PC-3 (cell line): ENCODE measurements at regions not wholly inside any gene's neighbourhood (a gene's known extent, or its start where the extent isn't known, plus 50 kb on each side); places are given as distances from the start of the nearest gene placed in this dataset.

Experiments
- CTCF ChIP-seq: fragments of 300-600 bp; sonication (generic); conservative IDR thresholded peaks from 2 replicates; pipeline ENCODE4 v1.5.1; 2017; ENCODE audit warnings: antibody characterized with exemption, low read depth, mild to moderate bottlenecking, low read length
- EZH2 ChIP-seq: fragments of 300-600 bp; sonication (generic); IDR thresholded peaks from one replicate; pipeline ENCODE4 v1.6.1; 2017; ENCODE audit warnings: antibody characterized with exemption, mild to moderate bottlenecking, low read length; ENCODE audit not compliant: unreplicated experiment
- EZH2phosphoT487 ChIP-seq: fragments of 300-600 bp; sonication (generic); IDR thresholded peaks from 2 replicates; pipeline ENCODE4 v1.6.1; 2018; ENCODE audit warnings: mild to moderate bottlenecking, antibody characterized with exemption, low read length, borderline replicate concordance

- no peak for TF ChIP-seq CTCF
- no peak for TF ChIP-seq EZH2
- TF ChIP-seq EZH2phosphoT487: no peak
Measured at GRCh38 chr21:28538987-28539622, 453.6 kb downstream of the LTN1 start.
